ENCODE measurements at regions not wholly inside any gene's neighbourhood (a gene's known extent, or its start where the extent isn't known, plus 50 kb on each side); places are given as distances from the start of the nearest gene placed in this dataset.

DNA sequence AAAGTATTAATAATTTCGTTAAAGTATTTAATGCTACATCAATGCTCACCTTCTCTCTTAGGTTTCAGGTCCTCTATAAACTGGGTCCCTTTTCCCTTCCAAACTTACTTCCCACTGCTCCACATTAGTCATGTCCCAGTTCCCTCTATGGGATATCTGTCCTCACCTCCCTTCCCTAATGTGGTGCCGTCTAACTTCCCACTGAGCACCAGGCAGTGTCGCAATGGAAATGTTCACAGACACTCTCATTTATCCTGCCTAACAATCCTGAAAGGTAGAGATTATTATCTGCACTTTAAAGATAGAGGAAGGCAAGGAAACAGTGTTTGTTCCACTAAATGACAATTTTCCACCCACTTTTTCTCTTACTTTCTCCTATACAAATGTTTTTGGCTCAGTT is 329.7 kb downstream of the CWC27 start:
- TF ChIP-seq, protein P1, sequence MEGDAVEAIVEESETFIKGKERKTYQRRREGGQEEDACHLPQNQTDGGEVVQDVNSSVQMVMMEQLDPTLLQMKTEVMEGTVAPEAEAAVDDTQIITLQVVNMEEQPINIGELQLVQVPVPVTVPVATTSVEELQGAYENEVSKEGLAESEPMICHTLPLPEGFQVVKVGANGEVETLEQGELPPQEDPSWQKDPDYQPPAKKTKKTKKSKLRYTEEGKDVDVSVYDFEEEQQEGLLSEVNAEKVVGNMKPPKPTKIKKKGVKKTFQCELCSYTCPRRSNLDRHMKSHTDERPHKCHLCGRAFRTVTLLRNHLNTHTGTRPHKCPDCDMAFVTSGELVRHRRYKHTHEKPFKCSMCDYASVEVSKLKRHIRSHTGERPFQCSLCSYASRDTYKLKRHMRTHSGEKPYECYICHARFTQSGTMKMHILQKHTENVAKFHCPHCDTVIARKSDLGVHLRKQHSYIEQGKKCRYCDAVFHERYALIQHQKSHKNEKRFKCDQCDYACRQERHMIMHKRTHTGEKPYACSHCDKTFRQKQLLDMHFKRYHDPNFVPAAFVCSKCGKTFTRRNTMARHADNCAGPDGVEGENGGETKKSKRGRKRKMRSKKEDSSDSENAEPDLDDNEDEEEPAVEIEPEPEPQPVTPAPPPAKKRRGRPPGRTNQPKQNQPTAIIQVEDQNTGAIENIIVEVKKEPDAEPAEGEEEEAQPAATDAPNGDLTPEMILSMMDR (IDR thresholded peaks at IDR 0.05; ENCODE audit: extremely low read depth, missing control alignments) = no peak

More for the DNA sequence above, 329.7 kb downstream of the CWC27 start:
- no peak for DNase-seq (ENCODE audit: low spot score)

Data from GM20000 (cell line).